ENCODE measurements at regions not wholly inside any gene's neighbourhood (a gene's known extent, or its start where the extent isn't known, plus 50 kb on each side); places are given as distances from the start of the nearest gene placed in this dataset.

- TF ChIP-seq CTCF (IDR thresholded peaks at IDR 0.05) (no peak), EZH2 (IDR thresholded peaks at IDR 0.05; ENCODE audit: borderline replicate concordance, insufficient read depth, low read depth, low read length, poor library complexity, severe bottlenecking) (no peak)
Measured at GRCh38 chr22:48282804-48283203, 1520.4 kb downstream of the TBC1D22A start.
